ENCODE measurements at regions not wholly inside any gene's neighbourhood (a gene's known extent, or its start where the extent isn't known, plus 50 kb on each side); places are given as distances from the start of the nearest gene placed in this dataset.

GRCh38 chr4:171042989-171043524 is 770.1 kb upstream of the GALNTL6 start:
- in situ Hi-C loops (cut with HindIII; ENCODE audit: low sequenced_read_pairs), result no loop called here
- DNase-seq (ENCODE audit: low spot score), result no peak

GRCh38 chr4:171035909-171036308 is 777.3 kb upstream of the GALNTL6 start:
- DNase-seq (ENCODE audit: low spot score), result no peak
- in situ Hi-C loops (cut with HindIII; ENCODE audit: low sequenced_read_pairs), result no loop called here

- in situ Hi-C loops (cut with HindIII; ENCODE audit: low sequenced_read_pairs), result no loop called here
- no peak for DNase-seq (ENCODE audit: low spot score)
These were observed 781.9 kb upstream of the GALNTL6 start for GRCh38 chr4:171031338-171031737.

GRCh38 chr4:171025776-171026175 is 787.4 kb upstream of the GALNTL6 start:
- no peak for DNase-seq (ENCODE audit: low spot score)
- in situ Hi-C loops (cut with HindIII; ENCODE audit: low sequenced_read_pairs), result no loop called here

DNA sequence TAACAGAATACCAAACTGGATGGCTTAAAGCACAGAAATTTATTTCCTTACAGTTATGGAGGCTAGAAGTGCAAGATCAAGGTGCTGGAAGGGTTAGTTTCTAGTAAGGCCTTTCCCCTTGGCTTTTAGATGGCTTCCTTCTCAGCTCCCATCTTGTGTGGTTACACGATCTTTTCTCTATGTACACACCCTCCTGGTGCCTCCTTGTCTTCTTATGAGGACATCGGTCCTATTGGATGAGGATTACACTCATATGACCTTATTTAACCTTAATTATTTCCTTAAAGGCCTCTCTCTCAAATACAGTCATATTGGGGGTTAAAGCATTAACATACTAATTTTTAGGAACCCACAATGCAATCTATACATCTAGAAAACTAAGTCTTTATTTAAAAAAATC is 787.9 kb upstream of the GALNTL6 start:
- in situ Hi-C loops (cut with HindIII; ENCODE audit: low sequenced_read_pairs), result no loop called here

GRCh38 chr4:171024720-171025303 is 788.4 kb upstream of the GALNTL6 start:
- DNase-seq (ENCODE audit: low spot score), result no peak
- in situ Hi-C loops (cut with HindIII; ENCODE audit: low sequenced_read_pairs), result no loop called here

More for the DNA sequence above, 787.9 kb upstream of the GALNTL6 start:
- DNase-seq (ENCODE audit: low spot score), result no peak

DNA sequence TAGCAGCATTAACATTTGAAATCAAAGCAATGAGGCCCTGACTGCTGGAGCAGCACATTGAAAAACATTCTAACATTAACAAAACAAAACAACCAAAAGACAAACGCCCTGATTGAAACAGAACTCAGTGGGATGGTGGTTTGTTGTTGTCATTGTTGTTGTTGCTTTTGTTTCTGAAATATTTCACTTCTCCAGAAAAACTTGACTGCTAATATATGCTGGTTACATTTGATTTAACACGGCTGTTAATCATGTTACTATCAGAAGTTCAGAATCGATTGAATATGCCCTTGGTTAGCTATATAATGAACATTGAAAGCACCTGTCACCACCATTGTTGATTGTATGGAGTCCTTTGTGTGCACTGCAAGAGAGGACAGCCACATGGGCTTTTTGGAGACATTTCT is 790.4 kb upstream of the GALNTL6 start:
- in situ Hi-C loops (cut with HindIII; ENCODE audit: low sequenced_read_pairs), result no loop called here

GRCh38 chr4:171017593-171017992 is 795.6 kb upstream of the GALNTL6 start:
- in situ Hi-C loops (cut with HindIII; ENCODE audit: low sequenced_read_pairs), result no loop called here
- no peak for DNase-seq (ENCODE audit: low spot score)

More for the DNA sequence above, 790.4 kb upstream of the GALNTL6 start:
- DNase-seq (ENCODE audit: low spot score), result no peak

DNA sequence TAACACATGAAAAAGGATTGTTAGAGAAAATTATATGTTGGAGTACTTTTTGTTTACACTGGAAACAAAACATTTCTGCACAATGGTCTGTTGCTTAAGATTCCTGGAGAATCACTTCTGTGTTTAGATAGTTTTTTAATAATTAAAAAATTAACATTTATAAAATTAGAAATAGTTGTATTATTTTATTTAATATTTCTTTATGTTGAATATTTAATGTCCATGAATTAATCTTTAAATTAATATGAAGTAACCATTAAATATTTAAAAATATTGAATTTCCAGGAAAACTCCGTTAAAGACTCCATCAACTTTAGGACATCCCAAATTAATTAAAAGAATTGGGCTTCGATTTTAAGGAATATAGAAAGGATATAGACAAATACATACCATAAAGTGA is 797.1 kb upstream of the GALNTL6 start:
- no peak for DNase-seq (ENCODE audit: low spot score)
- in situ Hi-C loops (cut with HindIII; ENCODE audit: low sequenced_read_pairs), result no loop called here

DNA sequence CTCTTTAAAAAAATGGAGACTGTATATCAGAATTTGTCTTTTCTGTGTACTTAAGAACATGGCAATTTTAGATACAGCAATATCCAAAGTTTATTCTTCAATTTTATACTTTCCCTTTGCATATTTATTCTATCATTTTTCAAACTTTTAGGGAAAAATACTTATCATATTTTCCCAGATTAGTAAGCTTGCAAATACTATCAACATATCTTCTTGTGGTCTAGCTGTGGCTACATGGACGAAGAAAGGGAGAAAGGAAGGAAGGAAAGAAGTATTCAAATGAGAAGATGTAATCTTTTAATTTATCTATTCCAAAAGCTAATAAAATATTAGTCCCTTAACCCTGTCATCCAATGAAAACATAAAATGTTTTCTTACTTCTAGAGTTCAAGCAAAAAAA is 797.8 kb upstream of the GALNTL6 start:
- no peak for DNase-seq (ENCODE audit: low spot score)
- in situ Hi-C loops (cut with HindIII; ENCODE audit: low sequenced_read_pairs), result no loop called here

- no peak for DNase-seq (ENCODE audit: low spot score)
These were observed 805.4 kb upstream of the GALNTL6 start for GRCh38 chr4:171007618-171008390.

GRCh38 chr4:171002246-171002645 is 811.0 kb upstream of the GALNTL6 start:
- in situ Hi-C loops (cut with HindIII; ENCODE audit: low sequenced_read_pairs), result no loop called here
- DNase-seq (ENCODE audit: low spot score), result no peak

More at GRCh38 chr4:171007618-171008390, 805.4 kb upstream of the GALNTL6 start:
- in situ Hi-C loops (cut with HindIII; ENCODE audit: low sequenced_read_pairs), result no loop called here

- in situ Hi-C loops (cut with HindIII; ENCODE audit: low sequenced_read_pairs), result no loop called here
- DNase-seq (ENCODE audit: low spot score), result peak; percentile 3
These were observed 822.1 kb upstream of the GALNTL6 start for GRCh38 chr4:170990989-170991589.

DNA sequence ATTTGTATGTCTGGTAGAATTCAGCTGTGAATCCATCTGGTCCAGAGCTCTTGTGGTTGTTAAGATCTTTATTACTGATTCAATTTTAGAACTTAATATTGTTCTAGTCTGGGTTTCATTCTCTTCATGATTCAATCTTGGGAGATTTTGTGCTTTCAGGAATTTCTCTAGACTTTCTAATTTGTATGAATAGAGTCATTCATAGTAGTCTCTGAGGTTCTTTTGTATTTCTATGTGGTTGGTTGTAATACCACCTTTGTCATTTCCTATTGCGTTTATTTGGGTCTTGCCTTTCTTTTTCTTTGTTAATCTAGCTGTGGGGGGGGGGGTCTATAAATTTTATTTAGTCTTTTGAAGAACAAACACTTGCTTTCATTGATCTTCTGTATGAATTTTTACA is 824.8 kb upstream of the GALNTL6 start:
- DNase-seq (ENCODE audit: low spot score), result no peak
- in situ Hi-C loops (cut with HindIII; ENCODE audit: low sequenced_read_pairs), result no loop called here

DNA sequence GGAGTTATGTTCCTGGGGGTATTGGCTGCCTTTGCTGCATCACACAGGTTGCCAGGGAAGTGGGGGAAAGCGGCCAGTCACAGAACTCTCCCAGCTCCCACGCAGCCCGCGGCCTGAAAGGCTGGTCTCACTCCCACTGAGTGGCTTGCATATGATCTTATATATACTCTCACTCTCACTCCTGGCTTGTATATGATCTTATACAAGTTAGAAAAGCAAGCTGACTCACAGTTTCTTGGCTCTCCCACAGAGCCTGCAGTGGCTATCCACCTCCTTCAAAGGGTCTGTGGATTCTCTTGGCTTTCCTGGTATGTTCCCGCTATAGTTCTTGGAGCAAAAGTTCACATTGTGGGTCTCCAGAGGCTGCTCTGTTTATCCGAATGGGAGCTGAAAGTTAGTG is 833.5 kb upstream of the GALNTL6 start:
- no peak for DNase-seq (ENCODE audit: low spot score)
- in situ Hi-C loops (cut with HindIII; ENCODE audit: low sequenced_read_pairs), result no loop called here

GRCh38 chr4:170978990-170979389 is 834.2 kb upstream of the GALNTL6 start:
- no peak for DNase-seq (ENCODE audit: low spot score)
- in situ Hi-C loops (cut with HindIII; ENCODE audit: low sequenced_read_pairs), result no loop called here

- in situ Hi-C loops (cut with HindIII; ENCODE audit: low sequenced_read_pairs), result no loop called here
- no peak for DNase-seq (ENCODE audit: low spot score)
These were observed 859.3 kb upstream of the AADAT start for GRCh38 chr4:170949084-170949483.

DNA sequence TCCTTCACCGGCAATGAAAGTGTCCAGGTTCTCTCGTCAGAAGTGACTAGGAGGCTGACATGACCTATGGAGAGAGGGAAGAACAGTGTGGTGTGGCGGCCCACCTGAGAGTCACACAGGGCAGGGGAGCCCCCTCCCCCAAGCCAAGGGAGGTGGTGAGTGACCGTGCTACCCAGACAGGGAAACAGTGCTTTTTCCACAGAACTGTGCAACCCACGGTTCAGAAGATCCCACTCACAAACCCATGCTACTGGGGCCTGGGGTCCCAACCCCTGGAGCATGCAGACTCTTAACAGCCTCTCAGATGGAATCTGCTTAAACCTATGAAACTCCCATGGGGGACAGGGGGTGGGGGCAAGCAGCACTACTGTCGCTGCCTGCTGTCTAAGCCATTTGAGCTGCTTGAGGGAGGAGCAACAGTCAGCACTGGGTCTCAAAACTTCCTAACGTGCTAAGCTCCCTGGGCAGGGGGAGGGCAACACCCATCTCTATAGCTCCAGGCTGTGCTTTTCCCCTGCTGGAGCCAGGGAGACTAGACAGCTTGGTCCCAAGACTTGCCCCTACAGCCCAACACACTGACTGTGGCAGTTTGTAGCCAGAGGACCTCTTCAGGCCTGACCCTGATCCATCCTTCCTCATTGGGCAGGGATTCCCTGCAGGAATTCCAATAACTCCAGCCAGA is 850.4 kb upstream of the AADAT start:
- no peak for DNase-seq (ENCODE audit: low spot score)
- in situ Hi-C loops (cut with HindIII; ENCODE audit: low sequenced_read_pairs), result no loop called here

- in situ Hi-C loops (cut with HindIII; ENCODE audit: low sequenced_read_pairs), result no loop called here
These were observed 848.8 kb upstream of the AADAT start for GRCh38 chr4:170938588-170938987.

DNA sequence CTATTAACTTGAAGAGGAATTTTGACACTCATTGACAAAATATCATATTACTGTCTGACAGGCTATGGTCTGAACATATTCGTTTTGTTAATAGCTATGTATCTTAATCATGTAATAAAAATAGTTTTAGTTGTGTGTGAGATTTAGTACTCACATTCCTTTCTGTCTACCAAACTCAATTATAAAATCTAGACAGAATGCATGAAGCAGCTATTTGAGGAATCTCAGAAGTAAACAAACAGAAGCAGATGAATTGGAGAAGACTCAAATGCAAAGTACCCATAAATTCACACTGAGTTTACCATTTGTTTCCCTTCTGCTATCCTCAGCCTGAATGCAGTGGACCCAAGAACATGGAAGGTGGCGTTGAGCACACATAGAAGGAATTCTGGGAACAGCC is 841.6 kb upstream of the AADAT start:
- in situ Hi-C loops (cut with HindIII; ENCODE audit: low sequenced_read_pairs), result no loop called here
- DNase-seq (ENCODE audit: low spot score), result no peak

More at GRCh38 chr4:170938588-170938987, 848.8 kb upstream of the AADAT start:
- DNase-seq (ENCODE audit: low spot score), result no peak

All from G401 (cell line).